ENCODE measurements at regions not wholly inside any gene's neighbourhood (a gene's known extent, or its start where the extent isn't known, plus 50 kb on each side); places are given as distances from the start of the nearest gene placed in this dataset.

DNA sequence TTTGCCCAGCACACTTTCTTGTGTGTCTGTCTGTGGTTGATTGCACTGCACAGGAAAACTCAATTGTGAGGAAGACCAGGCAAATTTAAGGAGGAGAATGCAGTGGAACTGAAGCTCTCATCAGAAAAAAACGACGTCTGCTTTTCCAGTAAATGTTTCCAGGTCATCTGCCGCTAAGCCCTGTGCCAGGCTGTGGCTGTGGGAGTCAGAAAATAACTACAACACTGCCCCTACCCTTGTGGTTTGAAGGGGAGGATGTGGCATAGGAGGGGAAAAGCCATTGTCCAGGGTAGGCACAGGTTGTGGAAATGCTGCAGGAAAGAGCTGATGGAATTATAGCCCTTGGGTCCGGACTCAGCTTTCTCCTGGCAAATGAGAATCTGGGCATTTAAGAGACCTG is 259.7 kb upstream of the TMEM132C start:
- Histone ChIP-seq H2BK12ac (ENCODE audit: insufficient read length, low read depth, low read length) (no peak overlapping the region), H2BK5ac (ENCODE audit: insufficient read length, low read length) (no peak overlapping the region), H3K18ac (ENCODE audit: insufficient read length, low read depth, low read length) (no peak overlapping the region), H3K27ac (ENCODE audit: insufficient read length, low read depth, low read length) (no peak overlapping the region), H4K91ac (ENCODE audit: insufficient read length, low read depth, low read length) (no peak overlapping the region), H4K5ac (ENCODE audit: insufficient read length, low read depth, low read length) (no peak overlapping the region), H3K14ac (ENCODE audit: insufficient read depth, low read length) (no peak overlapping the region), H2BK15ac (ENCODE audit: low read depth, low read length) (no peak overlapping the region), H3K27me3 (ENCODE audit: insufficient read depth, low read length) (no peaks in the 10 kb centered on the region), H3K56ac (ENCODE audit: insufficient read length, low read depth, low read length) (no peak overlapping the region), H2AFZ (ENCODE audit: low read length) (no peak overlapping the region), H3K4ac (ENCODE audit: low read depth, low read length) (no peak overlapping the region), H3K4me2 (ENCODE audit: insufficient read depth, insufficient read length, low read length) (no peak overlapping the region), H3T11ph (ENCODE audit: low read length) (no peak overlapping the region), H3K9ac (ENCODE audit: extremely low read depth, insufficient read length, low read length) (no peak overlapping the region), H3K79me1 (ENCODE audit: insufficient read depth, low read depth, low read length, poor library complexity, severe bottlenecking) (no peaks in the 10 kb centered on the region), H2BK120ac (ENCODE audit: low read depth, low read length, poor library complexity, severe bottlenecking) (no peak overlapping the region), H4K8ac (replicated peaks; ENCODE audit: insufficient read length, low read depth, low read length) (no peak overlapping the region), H3K9me3 (ENCODE audit: control insufficient read depth, low read depth, low read length) (no peaks in the 10 kb centered on the region), H3K23me2 (ENCODE audit: insufficient read length, low read depth, low read length, poor library complexity, severe bottlenecking) (no peaks in the 10 kb centered on the region), H3K23ac (ENCODE audit: insufficient read length, low read depth, low read length) (no peak overlapping the region), H2BK20ac (ENCODE audit: low read depth, low read length, poor library complexity, severe bottlenecking) (no peak overlapping the region), H2AK5ac (ENCODE audit: insufficient read length, low read length) (no peak overlapping the region), H3K79me2 (ENCODE audit: insufficient read depth, low read length) (no peaks in the 10 kb centered on the region), H3K4me1 (ENCODE audit: insufficient read depth, low read length) (no peaks in the 10 kb centered on the region; the same call in 1 of the 2 replicates), H4K20me1 (ENCODE audit: control insufficient read depth, insufficient read depth, insufficient read length) (no peaks in the 10 kb centered on the region)
- Mint-ChIP-seq H3K9me3 (no peaks in the 10 kb centered on the region), H3K36me3 (ENCODE audit: insufficient read depth in 1 of 3, low read depth in 3 of 3) (no peaks in the 10 kb centered on the region), H3K27me3 (ENCODE audit: low read depth) (no peaks in the 10 kb centered on the region; the same call in 1 of the 2 replicates), H3K27ac (no peak overlapping the region), H3K4me3 (no peak overlapping the region), H3K4me1 (peaks cover 15 to 16% of the 10 kb centered on the region in 2 experiments)
- no peak for DNase-seq
- TF ChIP-seq, protein P1, sequence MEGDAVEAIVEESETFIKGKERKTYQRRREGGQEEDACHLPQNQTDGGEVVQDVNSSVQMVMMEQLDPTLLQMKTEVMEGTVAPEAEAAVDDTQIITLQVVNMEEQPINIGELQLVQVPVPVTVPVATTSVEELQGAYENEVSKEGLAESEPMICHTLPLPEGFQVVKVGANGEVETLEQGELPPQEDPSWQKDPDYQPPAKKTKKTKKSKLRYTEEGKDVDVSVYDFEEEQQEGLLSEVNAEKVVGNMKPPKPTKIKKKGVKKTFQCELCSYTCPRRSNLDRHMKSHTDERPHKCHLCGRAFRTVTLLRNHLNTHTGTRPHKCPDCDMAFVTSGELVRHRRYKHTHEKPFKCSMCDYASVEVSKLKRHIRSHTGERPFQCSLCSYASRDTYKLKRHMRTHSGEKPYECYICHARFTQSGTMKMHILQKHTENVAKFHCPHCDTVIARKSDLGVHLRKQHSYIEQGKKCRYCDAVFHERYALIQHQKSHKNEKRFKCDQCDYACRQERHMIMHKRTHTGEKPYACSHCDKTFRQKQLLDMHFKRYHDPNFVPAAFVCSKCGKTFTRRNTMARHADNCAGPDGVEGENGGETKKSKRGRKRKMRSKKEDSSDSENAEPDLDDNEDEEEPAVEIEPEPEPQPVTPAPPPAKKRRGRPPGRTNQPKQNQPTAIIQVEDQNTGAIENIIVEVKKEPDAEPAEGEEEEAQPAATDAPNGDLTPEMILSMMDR (conservative IDR thresholded peaks at IDR 0.05) = no peak
- WGBS (ENCODE audit: extremely low coverage, insufficient read length, low lambda C conversion rate) = no CpG with 5 or more reads among the region's 4 CpGs

All from H9 (cell line).